D721Med (cell line): ENCODE measurements at regions not wholly inside any gene's neighbourhood (a gene's known extent, or its start where the extent isn't known, plus 50 kb on each side); places are given as distances from the start of the nearest gene placed in this dataset.

ENCODE experiments used
- DNase-seq: peaks from one replicate; pipeline ENCODE4 v3.0.0; 2011; ENCODE audit warnings: low spot score; ENCODE audit not compliant: insufficient read length
- FAIRE-seq: peaks from 2 replicates; lab custom pipeline; 2011; peaks lifted over from hg19 to GRCh38; lab: Jason Lieb, UNC
- TF ChIP-seq, protein P1 (sequence below): IDR thresholded peaks from 2 replicates; pipeline ENCODE4 v1.5.1; 2012; ENCODE audit warnings: mild to moderate bottlenecking, control low read depth; ENCODE audit not compliant: insufficient read depth; ENCODE audit errors: missing control alignments

DNA sequence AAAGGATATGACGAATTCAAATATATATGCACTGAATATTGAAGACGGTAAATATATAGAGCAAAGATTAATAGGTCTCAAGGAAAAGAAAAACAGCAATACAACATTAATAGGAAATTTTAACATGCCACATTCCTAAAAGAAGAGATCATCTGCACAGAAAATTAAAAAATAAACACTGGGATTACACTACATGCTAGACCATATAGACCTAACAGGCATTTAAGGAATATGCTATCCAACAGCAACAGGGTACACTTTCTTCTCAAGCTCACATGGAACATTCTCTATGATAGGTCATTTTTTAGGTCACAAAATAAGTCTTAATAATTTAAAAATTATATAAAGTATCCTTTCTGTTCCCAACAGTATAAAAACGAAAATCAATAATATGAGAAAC lies 1038.3 kb downstream of the KCNT2 start:
- DNase-seq (no peak), FAIRE-seq (peak; percentile 35)
- TF ChIP-seq, protein P1, sequence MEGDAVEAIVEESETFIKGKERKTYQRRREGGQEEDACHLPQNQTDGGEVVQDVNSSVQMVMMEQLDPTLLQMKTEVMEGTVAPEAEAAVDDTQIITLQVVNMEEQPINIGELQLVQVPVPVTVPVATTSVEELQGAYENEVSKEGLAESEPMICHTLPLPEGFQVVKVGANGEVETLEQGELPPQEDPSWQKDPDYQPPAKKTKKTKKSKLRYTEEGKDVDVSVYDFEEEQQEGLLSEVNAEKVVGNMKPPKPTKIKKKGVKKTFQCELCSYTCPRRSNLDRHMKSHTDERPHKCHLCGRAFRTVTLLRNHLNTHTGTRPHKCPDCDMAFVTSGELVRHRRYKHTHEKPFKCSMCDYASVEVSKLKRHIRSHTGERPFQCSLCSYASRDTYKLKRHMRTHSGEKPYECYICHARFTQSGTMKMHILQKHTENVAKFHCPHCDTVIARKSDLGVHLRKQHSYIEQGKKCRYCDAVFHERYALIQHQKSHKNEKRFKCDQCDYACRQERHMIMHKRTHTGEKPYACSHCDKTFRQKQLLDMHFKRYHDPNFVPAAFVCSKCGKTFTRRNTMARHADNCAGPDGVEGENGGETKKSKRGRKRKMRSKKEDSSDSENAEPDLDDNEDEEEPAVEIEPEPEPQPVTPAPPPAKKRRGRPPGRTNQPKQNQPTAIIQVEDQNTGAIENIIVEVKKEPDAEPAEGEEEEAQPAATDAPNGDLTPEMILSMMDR, result no peak

GRCh38 chr1:195568389-195568788 lies 1039.9 kb downstream of the KCNT2 start:
- FAIRE-seq, result no peak
- no peak for DNase-seq
- TF ChIP-seq, protein P1, result no peak

GRCh38 chr1:195562074-195562473 lies 1046.2 kb downstream of the KCNT2 start:
- FAIRE-seq, result no peak
- TF ChIP-seq, protein P1, result no peak

DNA sequence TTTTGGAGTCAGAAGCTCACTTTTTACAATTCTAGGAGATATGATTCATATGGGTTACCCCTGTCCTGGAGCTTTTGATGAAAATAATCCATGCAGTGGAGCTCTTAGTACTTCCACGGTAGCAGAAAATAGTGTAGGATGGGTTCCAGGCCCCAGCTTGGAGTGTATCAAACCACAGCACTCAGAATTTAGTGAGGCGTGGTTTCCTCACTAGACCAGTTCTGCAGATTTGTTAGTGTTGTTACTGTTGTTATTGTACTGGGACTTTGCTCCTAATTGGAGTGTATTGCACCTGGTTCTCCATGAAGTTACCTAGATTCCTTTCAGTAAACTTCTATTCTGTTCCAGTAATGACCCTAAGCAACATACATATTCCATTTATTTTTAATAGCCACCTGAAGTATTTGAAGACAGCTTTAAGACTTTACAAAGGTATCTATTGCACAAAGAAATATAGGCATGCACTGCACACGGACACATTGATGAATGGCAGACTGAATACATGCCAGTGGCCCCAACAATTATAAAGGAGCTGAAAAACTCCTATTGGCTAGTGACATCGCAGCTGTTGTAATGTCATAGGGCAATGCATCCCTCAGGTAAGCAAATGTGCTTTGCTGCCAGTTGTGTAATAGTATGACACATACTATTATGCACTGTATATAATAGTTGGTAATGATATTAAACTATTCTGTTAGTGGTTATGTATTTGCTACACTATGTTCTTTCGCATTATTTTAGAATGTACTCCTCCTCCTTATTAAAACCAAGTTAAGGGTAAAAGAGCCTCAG lies 1058.0 kb downstream of the KCNT2 start:
- FAIRE-seq, result peak; percentile 80
- TF ChIP-seq, protein P1, result no peak
- no peak for DNase-seq

More at GRCh38 chr1:195562074-195562473, 1046.2 kb downstream of the KCNT2 start:
- no peak for DNase-seq

DNA sequence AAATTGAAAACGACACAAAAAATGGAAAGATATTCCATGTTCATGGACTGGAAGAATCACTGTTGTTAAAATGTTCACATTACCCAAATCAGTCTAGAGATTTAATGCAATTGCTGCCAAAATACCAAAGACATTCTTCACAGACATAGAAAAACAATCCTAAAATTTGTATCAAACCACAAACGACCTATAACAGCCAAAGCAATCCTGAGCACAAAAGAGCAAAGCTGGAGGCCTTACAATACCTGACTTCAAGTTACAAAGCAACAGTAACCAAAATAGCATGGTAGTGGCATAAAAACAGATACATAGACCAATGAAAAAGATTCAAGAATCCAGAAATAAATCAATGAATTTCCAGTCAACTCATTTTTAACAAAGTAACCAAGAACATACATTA lies 1077.3 kb downstream of the KCNT2 start:
- TF ChIP-seq, protein P1, result no peak
- DNase-seq (no peak), FAIRE-seq (peak; percentile 56)

GRCh38 chr1:195529881-195530280 lies 1078.4 kb downstream of the KCNT2 start:
- TF ChIP-seq, protein P1, result no peak
- peak; percentile 80 for FAIRE-seq
- DNase-seq, result no peak

DNA sequence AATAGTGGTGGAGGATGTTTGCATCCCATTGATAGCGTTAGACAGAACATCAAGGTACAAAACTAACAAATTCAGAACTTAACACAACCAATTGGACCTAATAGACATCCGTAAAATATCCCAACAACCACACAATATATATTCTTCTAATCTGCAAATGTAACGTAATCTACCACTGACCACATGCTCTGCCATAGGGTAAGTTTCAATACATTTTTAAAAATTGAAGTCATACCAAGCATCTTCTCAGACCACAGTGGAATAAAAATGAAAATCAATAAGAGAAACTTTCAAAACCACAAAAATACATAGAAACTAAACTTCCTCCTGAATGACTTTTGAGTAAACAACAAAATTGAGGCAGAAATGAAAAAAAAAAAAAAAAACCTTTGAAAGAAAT lies 1087.5 kb downstream of the KCNT2 start:
- FAIRE-seq (no peak), DNase-seq (no peak)
- TF ChIP-seq, protein P1, result no peak
